HG03565 (cell line): ENCODE measurements at regions not wholly inside any gene's neighbourhood (a gene's known extent, or its start where the extent isn't known, plus 50 kb on each side); places are given as distances from the start of the nearest gene placed in this dataset.

Experiments
- ATAC-seq: cut with Tn5 transposase; IDR thresholded peaks from one replicate; pipeline ENCODE4 v1.9.1; 2021; ENCODE audit warnings: mild to moderate bottlenecking, moderate library complexity; ENCODE audit not compliant: unreplicated experiment

GRCh38 chr6:134534708-134535149 is 216.8 kb upstream of the SGK1 start:
- ATAC-seq = no peak

GRCh38 chr6:134533991-134534390 is 216.1 kb upstream of the SGK1 start:
- no peak for ATAC-seq

GRCh38 chr6:134532694-134533624 is 215.0 kb upstream of the SGK1 start:
- ATAC-seq = no peak

GRCh38 chr6:134531611-134532010 is 213.7 kb upstream of the SGK1 start:
- ATAC-seq = no peak

GRCh38 chr6:134531188-134531551 is 213.3 kb upstream of the SGK1 start:
- ATAC-seq = no peak

GRCh38 chr6:134529921-134530320 is 212.0 kb upstream of the SGK1 start:
- no peak for ATAC-seq

GRCh38 chr6:134529305-134529704 is 211.4 kb upstream of the SGK1 start:
- ATAC-seq = no peak

GRCh38 chr6:134527108-134527787 is 209.3 kb upstream of the SGK1 start:
- no peak for ATAC-seq

GRCh38 chr6:134525190-134525868 is 207.4 kb upstream of the SGK1 start:
- ATAC-seq = no peak

- no peak for ATAC-seq
Observed at GRCh38 chr6:134523903-134524650, 206.2 kb upstream of the SGK1 start.

- no peak for ATAC-seq
Observed at GRCh38 chr6:134523051-134523450, 205.1 kb upstream of the SGK1 start.

- ATAC-seq = no peak
Observed at GRCh38 chr6:134521116-134521501, 203.2 kb upstream of the SGK1 start.

- no peak for ATAC-seq
Observed at GRCh38 chr6:134520181-134521115, 202.5 kb upstream of the SGK1 start.

- ATAC-seq = peak; percentile 40
Observed at GRCh38 chr6:134519465-134519864, 201.6 kb upstream of the SGK1 start.

- no peak for ATAC-seq
Observed at GRCh38 chr6:134517868-134518267, 200.0 kb upstream of the SGK1 start.

- ATAC-seq = no peak
Observed at GRCh38 chr6:134517145-134517658, 199.3 kb upstream of the SGK1 start.

GRCh38 chr6:134516582-134516981 is 198.7 kb upstream of the SGK1 start:
- ATAC-seq = no peak

GRCh38 chr6:134515986-134516385 is 198.1 kb upstream of the SGK1 start:
- ATAC-seq = no peak

GRCh38 chr6:134512981-134513391 is 195.1 kb upstream of the SGK1 start:
- ATAC-seq = no peak
